GM06990 (cell line): ENCODE measurements at regions not wholly inside any gene's neighbourhood (a gene's known extent, or its start where the extent isn't known, plus 50 kb on each side); places are given as distances from the start of the nearest gene placed in this dataset.

ENCODE experiments used
- DNase-seq: peaks from one replicate; pipeline ENCODE4 v3.0.0-alpha.2; 2011; ENCODE audit not compliant: insufficient read length; ENCODE audit errors: extremely low read depth
- H3K27me3 ChIP-seq: replicated peaks from 2 replicates; pipeline ENCODE4 v1.6.0; 2011; ENCODE audit warnings: low read length; ENCODE audit not compliant: control insufficient read depth, insufficient read depth
- H3K36me3 ChIP-seq: 2 replicates; pipeline ENCODE4 v1.5.1; 2011; ENCODE audit warnings: low read length; ENCODE audit not compliant: control insufficient read depth, insufficient read depth
- H3K4me3 ChIP-seq: replicated peaks from 2 replicates; pipeline ENCODE4 v1.5.1; 2011; ENCODE audit warnings: low read depth, mild to moderate bottlenecking, control low read depth, low read length
- CTCF ChIP-seq: IDR thresholded peaks from 2 replicates; pipeline ENCODE4 v1.5.1; 2011; ENCODE audit warnings: low read length, control low read depth, mild to moderate bottlenecking, inconsistent platforms; ENCODE audit not compliant: insufficient read depth, poor library complexity, severe bottlenecking

DNA sequence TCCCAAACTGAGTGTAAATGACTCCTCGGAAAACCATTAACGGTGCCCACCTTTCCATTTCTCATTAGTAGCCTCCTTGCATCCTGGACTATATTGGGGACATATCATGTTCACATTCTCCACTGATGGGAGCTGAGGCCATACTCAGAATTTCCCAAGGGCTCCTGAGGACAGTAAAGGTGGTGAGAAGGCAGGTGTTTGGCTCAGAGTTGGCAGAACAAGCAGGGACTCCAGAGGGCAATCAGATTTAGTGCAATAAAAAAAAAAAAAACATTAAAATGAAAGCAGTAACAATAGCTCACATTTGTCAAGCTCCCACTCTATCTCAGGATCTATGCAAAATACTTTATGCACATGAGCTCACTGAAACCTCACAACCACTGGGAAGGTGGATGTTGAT lies 401.4 kb downstream of the MAFB start:
- Histone ChIP-seq H3K4me3 (no peak overlapping the region), H3K27me3 (no peaks in the 10 kb centered on the region), H3K36me3 (no peaks in the 10 kb centered on the region)
- no peak for DNase-seq
- TF ChIP-seq CTCF = no peak

- no peak for TF ChIP-seq CTCF
- no peaks in the 10 kb centered on the region for H3K27me3 ChIP-seq
- H3K36me3 ChIP-seq = no peaks in the 10 kb centered on the region
- DNase-seq = no peak
- H3K4me3 ChIP-seq = no peak overlapping the region
Observed at GRCh38 chr20:40286975-40287531, 402.0 kb downstream of the MAFB start.

DNA sequence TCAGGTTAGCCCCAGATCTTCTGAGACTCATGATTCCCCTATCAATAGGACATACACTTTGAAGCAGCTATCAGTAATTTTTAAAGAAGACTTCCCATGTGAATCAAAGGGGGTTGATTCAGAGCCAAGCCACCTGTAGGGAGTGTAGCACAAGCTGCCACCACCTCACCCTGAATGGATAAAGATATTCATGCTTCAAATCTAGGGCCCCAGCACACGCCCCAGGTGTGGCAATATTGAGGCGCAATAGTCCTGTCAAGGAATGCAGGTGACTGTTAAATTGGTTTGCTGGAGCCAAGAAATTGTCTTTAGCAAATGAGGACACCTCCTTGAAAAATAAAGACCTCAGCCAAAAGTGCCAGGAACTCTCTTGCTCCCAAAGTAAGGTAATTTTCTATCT lies 404.4 kb downstream of the MAFB start:
- no peak for TF ChIP-seq CTCF
- DNase-seq = no peak
- Histone ChIP-seq H3K27me3 (no peaks in the 10 kb centered on the region), H3K36me3 (no peaks in the 10 kb centered on the region), H3K4me3 (no peak overlapping the region)

DNA sequence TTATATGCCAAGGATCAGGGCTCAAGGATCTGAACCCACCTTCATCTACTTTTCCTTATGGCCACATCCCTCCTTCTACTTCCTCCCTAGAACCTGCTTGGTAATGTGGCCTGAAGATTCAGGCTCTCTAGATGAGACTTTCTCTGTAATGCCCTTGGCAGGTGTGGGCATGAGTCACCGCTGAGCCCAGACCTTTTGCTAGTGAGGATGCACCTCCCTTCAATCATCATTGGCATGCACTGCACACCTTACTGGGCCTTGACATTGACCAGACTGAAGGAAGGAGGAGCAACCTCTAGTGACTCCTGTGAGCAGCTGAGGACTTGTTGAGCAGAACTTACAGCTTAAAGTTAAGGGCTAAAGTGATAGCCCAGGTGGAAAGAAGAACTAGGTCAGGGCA lies 405.3 kb downstream of the MAFB start:
- DNase-seq = no peak
- no peak for TF ChIP-seq CTCF
- Histone ChIP-seq H3K4me3 (no peak overlapping the region), H3K27me3 (no peaks in the 10 kb centered on the region), H3K36me3 (no peaks in the 10 kb centered on the region)

GRCh38 chr20:40282941-40283340 lies 406.1 kb downstream of the MAFB start:
- no peak for DNase-seq
- H3K27me3 ChIP-seq = no peaks in the 10 kb centered on the region
- no peak for TF ChIP-seq CTCF

DNA sequence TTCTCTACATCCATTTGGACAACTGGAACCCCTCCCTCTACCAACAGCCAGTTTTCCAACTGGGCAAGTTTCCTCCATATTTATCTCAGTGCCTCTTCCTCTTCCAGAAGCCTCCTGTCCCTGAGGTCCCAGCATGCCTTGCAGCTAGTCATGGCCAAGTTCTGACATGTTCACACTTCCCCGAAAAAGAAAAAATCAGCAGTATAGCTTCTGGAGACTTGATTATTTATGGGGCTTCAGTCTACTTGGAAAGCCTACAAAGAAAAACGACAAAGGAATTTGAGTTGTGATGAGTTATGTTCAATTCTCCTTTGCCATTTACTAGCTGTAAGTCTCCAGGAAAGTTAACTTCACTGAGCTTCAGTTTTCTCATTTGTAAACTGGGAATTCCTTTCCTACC lies 406.5 kb downstream of the MAFB start:
- no peaks in the 10 kb centered on the region for H3K27me3 ChIP-seq
- no peak for TF ChIP-seq CTCF
- DNase-seq = no peak
- H3K36me3 ChIP-seq = no peaks in the 10 kb centered on the region
- H3K4me3 ChIP-seq = no peak overlapping the region

More at GRCh38 chr20:40282941-40283340, 406.1 kb downstream of the MAFB start:
- no peak overlapping the region for H3K4me3 ChIP-seq
- no peaks in the 10 kb centered on the region for H3K36me3 ChIP-seq
